ENCODE measurements at regions not wholly inside any gene's neighbourhood (a gene's known extent, or its start where the extent isn't known, plus 50 kb on each side); places are given as distances from the start of the nearest gene placed in this dataset.

- TF ChIP-seq CTCF (IDR thresholded peaks at IDR 0.05; ENCODE audit: low read length) (no peak), EZH2 (optimal IDR thresholded peaks at IDR 0.05; ENCODE audit: low read depth, low read length) (no peak)
Observed at GRCh38 chr2:40564184-40564583, 112.3 kb upstream of the SLC8A1 start.

All from MM.1S (cell line).